DMS 273 (cell line): ENCODE measurements at regions not wholly inside any gene's neighbourhood (a gene's known extent, or its start where the extent isn't known, plus 50 kb on each side); places are given as distances from the start of the nearest gene placed in this dataset.
"Not testable (repeated sequence)": the region's sequence is repeated elsewhere in the genome, so short reads cannot be mapped to it uniquely, and the experiment has no call there.

ENCODE experiments used
- DNase-seq: peaks from one replicate; lab custom pipeline; 2025; ENCODE audit not compliant: unreplicated experiment; lab: John Stamatoyannopoulos, UW

GRCh38 chr10:61192589-61192988 is 248.6 kb upstream of the RHOBTB1 start:
- not testable (repeated sequence) for DNase-seq

- DNase-seq: no peak
Measured at GRCh38 chr10:61192042-61192441, 248.1 kb upstream of the RHOBTB1 start.

DNA sequence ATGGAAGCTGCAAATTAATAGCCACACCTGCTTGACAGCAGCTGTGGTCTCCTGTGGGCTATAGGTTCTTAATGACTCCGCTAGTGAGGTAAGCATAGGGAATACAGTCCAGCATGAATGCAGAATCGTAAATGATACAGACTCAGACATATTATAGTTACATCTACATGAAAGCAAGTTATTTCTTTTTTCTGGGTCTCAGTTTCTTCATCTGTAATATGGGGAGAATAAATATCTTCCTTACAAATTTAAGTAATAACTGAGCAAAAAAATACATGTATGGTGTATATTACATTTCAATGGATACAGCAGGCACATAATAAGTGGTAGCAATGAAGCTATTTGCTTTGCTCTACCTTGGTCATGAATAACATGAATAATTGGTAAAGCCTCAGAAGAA is 245.9 kb upstream of the RHOBTB1 start:
- no peak for DNase-seq

DNA sequence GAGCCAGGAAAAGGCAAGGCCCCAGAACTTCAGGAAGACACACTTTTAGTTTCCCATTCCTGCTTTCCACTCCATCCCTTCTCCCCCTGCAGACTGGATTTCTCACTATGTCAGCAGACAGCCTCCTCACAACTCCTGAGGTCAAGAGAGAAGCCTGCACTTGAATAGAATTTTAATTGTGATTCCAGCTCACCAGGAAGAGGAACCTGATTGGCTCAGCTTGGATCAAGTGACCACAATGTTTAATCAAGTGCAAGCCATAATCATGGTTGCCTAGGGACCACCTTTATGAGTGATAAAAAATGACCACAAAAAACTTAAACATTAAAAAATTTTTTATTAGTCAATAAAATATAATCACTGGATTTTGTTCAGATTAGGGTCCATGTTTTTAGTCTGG is 244.7 kb upstream of the RHOBTB1 start:
- DNase-seq: no peak

DNA sequence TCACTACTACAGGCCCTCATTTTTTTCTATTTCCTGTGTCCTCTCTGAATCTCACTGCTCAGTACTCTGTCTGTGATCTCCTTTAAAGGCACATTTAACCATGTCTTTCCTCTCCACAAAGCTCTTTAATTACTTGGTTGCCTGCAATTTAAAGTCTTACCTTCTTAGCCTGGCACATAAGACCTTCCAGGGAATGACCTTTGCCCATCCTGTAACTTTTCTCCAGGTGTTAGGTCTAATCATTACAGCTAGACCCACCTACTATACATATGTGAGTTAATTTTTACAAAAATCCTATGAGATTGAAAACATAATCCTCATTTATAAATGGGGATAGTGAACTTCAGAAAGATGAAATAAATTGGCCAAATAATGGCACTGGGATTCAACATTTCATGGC is 244.1 kb upstream of the RHOBTB1 start:
- no peak for DNase-seq

- DNase-seq: no peak
Measured at GRCh38 chr10:61187601-61188000, 243.6 kb upstream of the RHOBTB1 start.

- no peak for DNase-seq
Measured at GRCh38 chr10:61186408-61186807, 242.4 kb upstream of the RHOBTB1 start.

DNA sequence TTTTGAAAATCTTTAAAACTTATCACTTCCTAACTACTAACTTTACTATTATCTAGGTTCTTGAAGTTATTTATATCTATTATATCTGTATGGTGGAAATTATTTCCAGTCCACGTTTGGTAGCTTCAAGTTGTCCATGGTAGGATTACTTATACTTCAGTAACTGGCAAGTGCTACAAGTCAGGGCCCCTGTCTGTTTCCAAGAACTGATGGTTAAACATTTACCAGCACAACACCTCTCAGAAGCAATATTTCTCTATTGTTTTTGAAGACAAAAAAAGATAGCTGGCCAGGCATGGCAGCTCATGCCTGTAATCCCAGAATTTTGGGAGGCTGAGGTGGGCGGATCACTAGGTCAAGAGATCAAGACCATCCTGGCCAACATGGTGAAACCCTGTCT is 240.4 kb upstream of the RHOBTB1 start:
- no peak for DNase-seq

GRCh38 chr10:61183967-61184366 is 240.0 kb upstream of the RHOBTB1 start:
- DNase-seq: no peak

GRCh38 chr10:61181832-61182231 is 237.8 kb upstream of the RHOBTB1 start:
- no peak for DNase-seq

- no peak for DNase-seq
Measured at GRCh38 chr10:61179771-61180170, 235.8 kb upstream of the RHOBTB1 start.

DNA sequence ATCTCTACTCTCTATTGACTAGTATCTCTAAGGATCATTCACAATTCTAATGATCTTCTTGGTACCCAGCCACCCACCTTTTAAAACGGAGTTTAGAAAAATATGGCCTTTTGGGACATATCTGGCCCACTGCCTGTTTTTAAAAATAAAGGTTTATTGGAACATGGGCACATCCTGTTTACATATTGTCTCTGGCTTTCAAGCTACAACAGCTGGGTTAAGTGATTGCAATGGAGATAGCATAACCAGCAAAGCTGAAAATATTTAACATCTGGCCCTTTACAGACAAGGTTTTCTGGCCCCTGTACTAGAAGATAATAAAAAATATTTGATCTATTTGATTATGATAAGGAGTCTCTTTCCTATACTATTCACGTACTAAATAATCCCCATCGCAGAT is 232.4 kb upstream of the RHOBTB1 start:
- DNase-seq: no peak

- no peak for DNase-seq
Measured at GRCh38 chr10:61175316-61175715, 231.3 kb upstream of the RHOBTB1 start.

GRCh38 chr10:61173450-61173849 is 229.5 kb upstream of the RHOBTB1 start:
- DNase-seq: no peak

DNA sequence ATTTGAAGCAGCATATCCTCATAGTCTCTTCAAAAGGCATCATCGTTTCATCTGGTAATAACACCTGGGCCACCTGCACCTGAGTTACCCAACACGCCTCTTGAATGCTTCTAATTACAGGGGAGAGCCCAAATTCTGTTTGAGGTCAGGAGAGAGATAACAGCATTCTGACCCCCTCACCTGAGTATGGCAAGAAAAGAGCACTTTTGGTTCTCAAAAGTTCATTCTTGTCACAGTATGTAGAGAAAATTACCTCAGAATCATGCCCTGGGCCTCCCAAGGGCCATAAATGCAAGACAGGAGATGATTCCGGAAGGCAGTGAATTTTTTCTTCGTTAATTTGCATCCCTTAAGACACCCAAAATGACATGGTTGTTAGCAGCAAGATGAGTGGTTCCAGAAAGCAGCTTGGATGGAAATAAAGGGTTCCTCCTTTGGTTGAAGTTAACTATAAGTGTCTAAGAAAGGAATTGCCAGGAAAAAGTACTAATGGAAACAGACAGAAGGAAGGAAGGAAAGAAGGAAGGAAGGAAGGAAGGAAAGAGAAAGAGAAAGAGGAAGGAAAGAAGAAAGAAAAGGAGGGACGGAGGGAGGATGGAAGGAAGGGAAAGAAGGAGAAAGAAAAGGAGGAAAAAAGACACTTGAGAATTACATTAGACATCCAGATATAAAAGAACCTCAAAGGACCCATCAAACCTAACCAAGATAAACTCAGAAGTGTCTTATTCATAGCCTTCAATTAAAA is 228.4 kb upstream of the RHOBTB1 start:
- DNase-seq: no peak

- DNase-seq: no peak
Measured at GRCh38 chr10:61170594-61170993, 226.6 kb upstream of the RHOBTB1 start.

DNA sequence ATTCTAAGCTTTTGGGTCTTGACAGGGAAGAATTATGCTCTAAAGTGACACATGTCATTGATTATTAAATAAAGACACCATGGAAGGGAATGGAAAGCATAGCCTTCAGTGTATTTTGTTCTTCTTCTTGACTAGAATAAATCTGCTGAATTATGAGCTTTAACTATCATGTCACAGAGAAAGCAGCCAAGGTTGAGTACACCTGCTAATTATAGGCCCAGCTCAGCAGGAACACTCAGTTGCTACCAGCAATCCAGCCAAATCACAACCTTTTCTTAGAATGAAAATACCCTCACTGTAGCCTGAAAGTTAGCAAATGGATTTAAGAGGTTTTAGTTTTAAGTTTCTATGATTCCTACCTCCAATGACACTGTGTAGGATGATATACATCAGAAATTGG is 225.3 kb upstream of the RHOBTB1 start:
- DNase-seq: no peak

- DNase-seq: no peak
Measured at GRCh38 chr10:61166489-61166888, 222.5 kb upstream of the RHOBTB1 start.

- DNase-seq: peak; percentile 26
Measured at GRCh38 chr10:61166065-61166464, 222.1 kb upstream of the RHOBTB1 start.

- DNase-seq: no peak
Measured at GRCh38 chr10:61164458-61165160, 220.6 kb upstream of the RHOBTB1 start.

DNA sequence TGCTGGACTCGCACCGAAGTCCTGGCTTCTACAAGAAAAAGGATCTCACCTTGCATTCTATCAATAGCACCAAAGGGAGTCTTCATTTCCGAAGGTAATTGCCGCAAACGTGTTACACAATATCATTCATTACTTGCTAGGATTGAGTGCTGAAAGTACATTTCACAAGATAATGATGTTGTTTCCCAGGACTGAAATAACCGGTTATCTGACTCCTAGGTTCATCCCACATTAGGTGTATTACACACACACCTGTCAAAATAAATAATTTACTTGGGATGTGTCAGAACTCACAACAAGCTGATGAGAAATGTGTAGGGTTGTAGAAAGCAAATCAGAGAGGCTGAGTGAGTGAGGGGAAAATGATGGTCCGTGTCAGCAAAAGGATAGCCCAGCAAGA is 219.4 kb upstream of the RHOBTB1 start:
- no peak for DNase-seq

- DNase-seq: no peak
Measured at GRCh38 chr10:61160253-61160652, 216.3 kb upstream of the RHOBTB1 start.

GRCh38 chr10:61159253-61159652 is 215.3 kb upstream of the RHOBTB1 start:
- DNase-seq: peak; percentile 13
